ENCODE measurements at regions not wholly inside any gene's neighbourhood (a gene's known extent, or its start where the extent isn't known, plus 50 kb on each side); places are given as distances from the start of the nearest gene placed in this dataset.

DNA sequence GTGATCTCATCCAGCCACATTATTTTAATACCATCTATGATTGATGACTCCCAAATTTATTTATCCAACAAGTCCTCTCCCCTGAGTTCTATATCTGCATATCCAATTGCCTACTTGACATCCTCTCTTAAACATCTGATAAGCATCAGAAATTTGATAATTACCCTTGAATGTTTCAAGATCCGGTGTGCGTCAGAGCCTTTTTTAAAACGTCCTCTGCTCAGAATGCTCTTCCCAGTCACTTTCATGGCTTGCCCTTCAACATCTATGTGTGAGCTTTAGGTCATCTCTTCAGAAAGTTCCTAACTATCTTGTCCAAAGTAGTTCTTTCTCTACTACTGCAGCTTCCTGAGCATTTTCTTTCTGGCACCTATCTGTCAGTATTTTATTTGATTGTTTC lies 364.3 kb downstream of the PLPP3 start:
- DNase-seq, result no peak

DNA sequence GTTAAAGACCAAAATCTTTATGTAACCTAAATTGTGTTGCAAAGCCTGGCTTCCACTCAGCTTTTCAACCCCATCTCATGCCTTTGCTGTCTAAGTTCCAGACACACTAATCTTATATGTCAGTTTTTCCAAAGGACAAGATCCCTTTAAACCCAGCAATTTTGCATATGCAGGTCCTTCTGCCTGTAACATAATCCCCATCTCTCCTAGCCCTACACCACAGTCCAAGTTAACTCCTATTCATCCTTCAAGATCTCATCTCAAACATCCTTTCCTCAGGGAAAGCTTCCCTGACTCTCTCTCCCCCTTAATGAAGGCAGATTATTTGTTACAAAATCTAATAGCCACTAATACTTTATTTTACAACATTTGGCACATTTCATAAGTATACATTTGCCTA lies 366.3 kb downstream of the PLPP3 start:
- no peak for DNase-seq

DNA sequence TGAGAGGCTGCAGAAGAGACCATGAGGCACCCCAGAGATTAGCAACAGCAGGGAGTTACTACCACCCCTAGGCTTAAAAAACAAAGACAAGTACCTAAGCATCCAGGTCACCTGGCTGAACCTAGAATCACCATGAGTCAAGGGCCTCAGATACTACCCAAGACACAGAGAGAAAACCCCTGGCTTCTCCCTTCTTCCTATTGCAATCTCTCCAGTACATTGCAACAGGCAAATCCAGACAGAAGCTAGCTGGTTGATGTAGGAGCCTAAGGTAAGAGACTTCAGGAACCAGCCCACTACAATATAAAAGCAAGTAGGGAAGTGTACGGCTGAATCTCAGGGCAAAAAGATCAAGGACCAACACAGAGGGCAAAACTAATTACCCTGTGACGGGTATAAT lies 367.2 kb downstream of the PLPP3 start:
- DNase-seq, result no peak

DNA sequence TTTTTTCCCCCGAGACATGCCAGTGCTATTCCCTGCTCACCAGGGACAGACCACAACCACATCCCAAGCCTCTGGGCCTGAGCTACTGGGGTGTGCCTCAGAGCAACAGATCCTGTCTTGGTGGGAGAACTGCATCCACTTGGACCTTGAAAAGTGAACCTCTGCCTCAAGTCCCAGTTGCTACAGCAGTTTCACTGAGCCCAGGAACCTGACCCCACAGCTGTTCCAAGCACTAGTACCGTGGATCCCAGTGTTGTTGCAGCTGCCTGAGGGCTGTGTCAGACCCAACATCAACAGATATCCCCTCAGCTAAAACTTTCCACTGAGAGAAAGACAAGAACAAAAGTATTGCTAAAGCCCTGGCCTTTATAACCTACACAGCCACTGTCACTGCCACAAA lies 373.0 kb downstream of the PLPP3 start:
- DNase-seq, result no peak

DNA sequence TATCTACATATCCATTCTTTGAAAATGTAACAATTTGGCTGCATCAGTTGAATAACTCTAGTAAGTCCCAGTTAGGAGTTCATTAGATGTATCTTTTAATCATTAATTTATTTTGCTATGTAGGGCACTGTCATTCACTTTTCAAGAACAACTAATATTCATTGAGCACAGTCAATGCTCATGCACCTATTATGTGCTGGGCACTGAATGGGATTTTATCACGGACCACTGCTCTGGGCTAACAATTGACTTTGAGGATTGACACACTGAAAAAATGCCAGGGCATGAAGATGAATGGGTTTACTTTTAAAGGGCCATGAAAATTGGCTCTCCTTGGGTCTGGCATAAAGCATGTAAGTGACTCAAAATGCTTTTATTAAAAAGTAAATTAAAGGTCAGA lies 375.2 kb downstream of the PLPP3 start:
- DNase-seq, result no peak

DNA sequence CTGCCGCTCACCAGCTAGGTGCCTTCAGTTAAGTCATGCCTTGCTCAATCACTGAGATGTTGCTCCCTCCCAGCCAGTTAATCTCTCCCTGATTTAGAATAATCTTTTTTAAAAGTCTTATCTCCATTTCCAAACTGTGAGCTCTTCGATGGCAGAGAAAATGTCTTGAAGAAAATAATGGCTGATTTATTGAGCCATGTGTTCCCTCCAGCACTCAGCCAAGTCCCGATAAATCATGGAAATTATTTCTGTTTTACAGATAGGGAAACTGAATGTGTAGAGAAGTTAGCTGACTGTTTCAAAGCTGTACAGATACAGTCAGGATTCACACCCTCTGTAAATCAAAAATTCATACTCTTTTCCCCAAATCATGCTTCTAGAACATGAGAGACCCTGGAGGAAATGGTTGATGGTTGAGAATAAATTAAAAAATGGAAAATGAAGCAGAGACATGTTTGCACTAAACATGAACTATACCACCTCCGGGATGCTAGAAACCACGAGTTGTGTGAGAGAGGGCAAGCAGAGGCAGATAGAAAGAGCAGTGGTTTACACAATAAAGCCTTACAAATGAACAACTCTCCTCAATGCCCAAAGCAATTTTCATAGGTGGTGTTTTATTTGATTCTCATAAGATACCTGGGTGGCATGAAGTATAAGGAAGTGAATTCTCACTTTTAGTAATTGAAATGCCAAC lies 376.4 kb downstream of the PLPP3 start:
- DNase-seq, result no peak

DNA sequence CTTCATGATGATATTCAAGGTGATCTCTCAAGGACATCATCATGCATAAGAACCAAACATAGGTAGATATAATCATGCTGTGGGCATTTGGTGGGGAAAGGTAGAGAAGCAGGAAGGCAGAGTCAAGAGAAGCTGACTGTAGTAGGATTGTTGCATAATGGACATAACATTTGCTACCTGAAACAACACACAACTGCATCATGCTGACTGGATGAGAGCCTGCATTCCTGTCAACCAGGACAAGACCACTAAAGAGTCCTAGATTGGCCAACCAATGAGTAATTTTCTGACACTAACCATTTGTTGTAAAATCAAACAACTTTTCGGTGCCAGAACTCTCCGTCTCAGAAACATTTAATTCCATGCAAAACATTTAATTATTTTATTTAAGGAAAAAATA lies 377.2 kb downstream of the PLPP3 start:
- no peak for DNase-seq

DNA sequence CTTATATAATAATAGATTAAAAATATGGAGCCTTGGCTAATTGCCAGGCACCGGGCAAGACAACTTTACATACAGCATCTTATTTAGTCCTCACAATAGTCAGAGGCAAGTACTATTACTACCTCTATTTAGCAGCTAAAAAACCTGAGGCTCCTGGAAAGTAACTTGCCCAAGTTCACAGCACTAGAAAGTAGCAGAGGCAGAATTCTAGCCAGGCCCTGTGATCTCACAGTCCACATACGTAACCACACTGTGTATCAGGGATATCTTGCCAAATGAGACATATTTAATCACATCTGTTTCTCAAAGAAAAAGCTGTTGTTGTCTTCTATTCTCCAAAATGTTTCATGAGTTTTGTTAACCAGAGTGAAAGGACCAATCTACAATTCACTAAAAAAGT lies 378.5 kb downstream of the PLPP3 start:
- DNase-seq, result no peak

DNA sequence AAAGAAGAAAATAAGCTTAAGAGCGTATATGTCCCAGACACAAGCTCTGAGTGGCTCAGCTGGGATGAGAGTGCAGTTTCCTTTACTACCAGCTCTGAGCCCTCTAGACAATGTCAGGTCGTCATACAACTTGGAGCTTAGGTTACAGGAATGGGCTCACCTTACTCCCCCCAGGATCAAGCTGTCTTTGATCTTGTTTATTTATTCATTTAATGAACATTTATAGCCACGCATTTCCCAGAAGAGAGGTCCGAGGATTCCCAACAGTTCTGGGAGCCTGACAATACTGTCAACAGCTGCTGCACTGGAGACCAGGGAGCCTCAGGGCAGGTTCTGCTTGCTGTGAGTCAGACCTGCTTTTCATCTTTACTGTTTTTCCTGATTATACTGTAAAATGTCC lies 378.9 kb downstream of the PLPP3 start:
- DNase-seq, result no peak

DNA sequence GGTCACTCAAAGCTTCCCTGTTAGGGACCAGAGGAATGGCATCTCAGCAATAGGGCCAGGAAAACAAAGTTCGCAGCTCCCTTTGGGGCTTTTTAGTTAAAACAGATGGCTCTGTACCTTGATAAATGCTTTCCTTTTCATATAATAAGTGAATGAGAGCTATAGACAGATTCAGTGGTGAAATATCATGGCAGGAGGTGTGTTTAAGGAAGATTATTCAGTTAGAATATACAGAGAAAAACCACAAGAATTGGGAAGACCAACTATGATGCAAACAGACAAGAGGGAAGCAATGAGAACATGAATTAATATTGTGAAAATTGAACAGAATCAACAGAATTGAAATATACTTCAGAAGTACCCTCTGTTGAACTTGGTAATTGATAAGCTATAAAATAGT lies 379.4 kb downstream of the PLPP3 start:
- DNase-seq, result no peak

DNA sequence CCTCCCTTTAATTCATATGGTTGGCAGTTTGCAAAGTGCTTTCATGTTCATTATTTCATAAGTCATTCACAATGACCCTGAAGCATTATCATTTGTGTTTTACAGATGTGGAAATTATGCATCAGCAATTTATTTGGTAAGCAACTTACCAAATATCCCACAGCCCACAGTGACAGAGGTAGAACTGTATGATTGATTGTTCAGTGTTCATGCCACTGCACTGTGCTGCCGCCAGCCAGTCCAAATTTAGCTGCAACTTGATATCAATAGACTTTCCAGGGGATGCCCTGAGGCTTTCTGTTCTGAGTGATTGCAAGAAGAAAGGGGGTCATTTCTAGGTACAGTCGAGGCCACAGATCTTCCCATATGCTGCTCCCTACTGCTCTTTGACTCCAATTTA lies 380.3 kb downstream of the PLPP3 start:
- DNase-seq, result no peak

DNA sequence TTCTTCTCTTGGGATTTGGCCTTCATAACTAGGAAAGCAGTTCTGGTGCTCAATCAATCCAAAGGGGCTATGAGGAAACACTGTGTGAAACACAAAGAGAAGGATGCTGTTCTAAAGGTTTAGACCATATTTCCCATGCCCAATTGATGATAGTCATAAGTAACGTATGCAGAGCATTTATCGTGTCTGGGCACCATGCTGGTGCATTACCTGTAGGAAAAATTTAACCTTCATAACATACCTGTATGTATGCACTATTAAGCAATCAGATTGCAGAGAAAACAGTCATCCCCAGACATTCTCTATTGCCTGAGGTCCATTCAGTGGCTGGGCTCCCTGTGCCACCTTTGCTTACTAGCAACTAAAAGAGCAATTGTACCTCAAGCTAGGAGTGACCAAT lies 381.4 kb downstream of the PLPP3 start:
- no peak for DNase-seq

DNA sequence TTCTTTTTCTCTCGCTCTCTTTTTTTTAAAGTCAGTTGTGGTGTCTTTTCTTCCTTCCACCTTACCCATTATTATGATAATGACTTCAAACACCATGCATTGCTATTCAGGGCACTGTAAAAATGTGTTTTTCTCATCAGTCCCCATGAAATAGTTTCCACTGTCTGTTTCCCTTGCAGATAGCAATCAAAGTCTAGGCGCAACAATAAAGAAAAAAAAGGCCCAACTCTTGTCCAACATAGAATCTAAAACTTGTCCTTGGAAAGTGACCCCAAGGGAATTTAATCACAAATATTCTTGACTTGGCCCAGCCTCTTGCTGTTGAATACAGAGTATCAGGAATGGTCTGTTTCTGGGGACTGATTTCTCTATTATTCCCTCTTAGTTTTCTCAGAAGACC lies 382.5 kb downstream of the PLPP3 start:
- no peak for DNase-seq

DNA sequence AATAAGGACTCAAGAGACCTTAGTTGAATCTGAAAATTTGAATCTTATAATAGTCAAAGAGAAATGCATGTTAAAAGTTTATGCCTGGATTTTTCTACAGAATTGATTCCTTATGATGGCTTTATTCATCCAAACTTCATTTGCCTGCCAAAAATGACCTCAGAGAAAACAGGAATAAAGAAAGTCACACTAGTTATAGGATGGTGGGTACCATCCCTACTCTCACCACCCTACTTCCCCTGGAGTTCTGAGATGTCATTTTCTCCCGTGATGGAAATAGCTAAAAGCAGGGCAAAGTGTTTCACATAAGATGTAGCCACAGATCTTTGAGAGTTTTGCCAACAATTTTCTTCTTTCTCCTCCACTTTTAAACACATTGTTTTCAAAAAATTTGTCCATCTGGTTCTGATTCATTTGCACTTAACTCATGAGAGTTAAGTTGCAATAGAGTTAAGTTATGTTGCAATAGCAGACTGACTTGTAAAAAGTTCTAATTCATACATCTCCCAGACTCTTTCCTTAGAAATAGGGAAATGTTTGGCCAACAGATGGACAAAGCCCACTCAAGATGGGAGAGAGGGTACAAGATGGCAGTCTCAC lies 384.6 kb downstream of the PLPP3 start:
- DNase-seq, result no peak

DNA sequence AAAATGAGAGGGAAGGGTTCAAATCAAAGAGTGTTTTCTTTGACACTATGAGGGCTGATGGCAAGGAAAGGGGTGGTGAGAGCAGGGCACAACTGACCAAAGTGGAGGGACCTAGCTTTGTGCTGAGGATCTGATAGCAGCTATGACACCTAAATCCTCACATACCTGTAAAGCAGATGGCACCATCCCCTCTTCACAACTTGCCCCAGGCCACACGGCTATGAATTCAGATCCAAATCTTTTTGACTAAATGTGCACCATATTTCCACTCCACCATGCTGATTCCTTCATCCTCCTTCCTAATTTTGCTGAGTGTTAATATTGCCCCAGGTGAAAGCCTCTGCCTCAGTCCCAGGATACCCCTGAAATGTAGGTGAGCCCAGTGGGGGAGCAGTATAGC lies 385.7 kb downstream of the PLPP3 start:
- no peak for DNase-seq

DNA sequence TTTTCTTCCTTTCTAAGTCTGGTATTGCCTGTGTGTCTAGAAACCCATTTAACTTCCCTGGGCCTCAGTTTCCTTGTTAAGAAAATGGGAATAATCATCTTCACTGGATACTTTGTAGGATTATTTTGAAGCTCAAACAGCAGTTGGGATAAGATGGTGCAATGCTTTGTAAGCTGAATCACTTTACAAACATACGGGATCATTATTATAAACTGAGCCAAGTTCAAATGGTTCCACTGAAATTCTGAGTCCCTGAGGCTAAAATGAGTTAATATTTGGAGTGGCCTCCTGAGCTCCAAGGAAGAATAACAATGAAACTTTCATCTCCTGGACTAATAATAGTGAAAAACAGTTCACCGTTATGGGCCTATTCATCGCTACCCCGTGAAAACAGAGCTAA lies 388.0 kb downstream of the PLPP3 start:
- no peak for DNase-seq

DNA sequence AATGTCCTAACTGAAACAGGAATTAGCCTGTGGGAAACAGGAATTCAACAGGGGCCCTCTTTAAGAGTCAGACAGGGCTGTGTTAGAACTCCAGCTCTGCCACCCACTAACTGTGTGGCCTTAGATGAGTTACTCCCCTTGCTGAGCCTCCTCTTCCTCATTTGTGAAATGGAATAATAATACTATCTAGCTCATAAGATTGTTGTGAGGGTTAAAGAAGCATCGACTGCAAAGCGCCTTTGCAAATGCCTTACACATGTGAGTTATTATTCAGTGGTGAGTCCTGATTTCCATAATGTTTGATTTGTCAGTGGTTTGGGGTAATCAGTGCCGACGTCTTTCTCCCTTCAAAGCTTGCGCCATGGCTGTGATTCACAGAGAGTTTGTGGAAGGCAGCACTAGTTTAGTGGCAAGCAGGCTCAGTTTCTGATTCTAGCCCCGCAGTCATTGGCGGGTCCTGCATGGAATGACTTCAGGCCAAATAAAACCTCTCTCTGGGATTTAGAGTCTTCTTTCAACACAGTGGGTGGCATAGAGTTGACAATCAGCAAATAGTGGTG lies 388.5 kb downstream of the PLPP3 start:
- DNase-seq, result no peak

DNA sequence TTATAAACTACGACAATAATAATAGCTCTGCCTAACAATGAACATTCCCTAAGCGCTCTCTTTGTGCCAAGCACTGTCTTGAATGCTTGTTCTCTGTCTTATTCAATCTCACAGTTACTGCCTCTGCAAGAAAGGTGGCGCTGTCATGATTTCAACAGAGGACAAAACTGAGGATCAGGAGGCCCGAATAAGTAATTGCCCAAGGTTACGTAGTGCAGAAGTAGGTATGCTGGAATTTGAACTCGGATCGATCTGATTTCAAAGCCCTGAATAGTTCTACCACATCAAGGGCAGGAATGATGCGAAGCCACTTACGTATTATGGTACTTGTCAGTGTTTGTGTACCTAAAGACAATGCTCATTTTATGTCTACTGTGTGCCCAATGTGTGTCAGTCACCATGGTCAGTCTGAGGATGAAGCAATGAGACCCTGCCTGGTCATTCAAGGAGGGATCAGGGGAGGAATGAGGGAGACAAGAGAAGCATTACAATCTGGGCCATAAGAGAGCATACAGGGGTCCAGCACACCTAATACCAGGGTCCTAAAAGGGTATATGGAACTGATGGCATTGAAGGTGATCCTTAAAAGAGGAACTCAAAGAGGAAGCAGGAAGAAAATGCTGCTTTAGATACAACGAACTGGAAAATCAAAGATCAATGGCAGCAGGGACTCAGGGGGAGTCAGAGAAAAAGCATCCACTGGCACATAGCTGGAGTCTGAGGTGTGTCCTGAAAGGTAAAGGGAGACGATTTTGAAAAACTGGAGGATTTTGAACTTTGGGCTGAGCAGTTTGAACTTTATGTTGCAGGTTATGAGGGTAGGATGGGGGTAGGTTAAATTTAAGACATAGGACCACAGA lies 389.2 kb downstream of the PLPP3 start:
- DNase-seq, result no peak

DNA sequence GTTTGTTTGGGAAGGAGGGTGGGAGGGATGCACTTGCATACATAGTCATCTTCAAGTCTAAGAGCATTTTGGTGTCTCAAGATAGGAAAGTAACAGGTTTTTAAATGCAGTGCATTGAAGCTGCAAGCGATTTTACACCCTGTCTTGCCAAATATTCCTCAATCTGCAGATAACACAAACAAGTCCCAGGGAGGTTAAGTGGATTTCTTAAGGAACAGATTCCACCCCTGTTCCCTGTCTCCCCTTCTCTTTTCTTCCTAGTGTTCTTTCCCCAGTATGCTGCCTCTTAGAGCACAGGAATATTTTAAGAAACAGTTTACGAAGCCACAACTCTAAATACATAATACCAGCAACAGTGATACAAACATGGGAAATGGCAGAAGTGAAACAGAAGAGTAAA lies 389.9 kb downstream of the PLPP3 start:
- DNase-seq, result no peak

DNA sequence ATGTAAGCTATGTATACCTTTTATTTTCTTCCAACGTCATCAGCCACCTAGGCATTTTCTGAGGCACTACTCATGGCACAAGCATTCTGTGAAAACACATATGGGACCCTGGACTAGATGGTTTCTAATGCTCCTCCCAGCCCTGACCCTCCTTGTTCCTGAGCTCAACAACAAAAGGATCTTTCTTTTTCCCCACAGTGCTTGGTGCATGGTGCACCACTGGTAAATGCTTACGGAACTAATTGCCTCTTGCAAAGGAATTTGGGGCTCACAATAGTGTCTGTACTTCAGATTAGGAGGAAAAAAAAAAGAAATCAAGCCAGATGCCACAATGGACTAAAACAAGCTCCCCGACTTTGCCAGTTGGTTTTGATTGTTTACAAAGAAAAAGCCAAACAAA lies 390.5 kb downstream of the PLPP3 start:
- no peak for DNase-seq

DNA sequence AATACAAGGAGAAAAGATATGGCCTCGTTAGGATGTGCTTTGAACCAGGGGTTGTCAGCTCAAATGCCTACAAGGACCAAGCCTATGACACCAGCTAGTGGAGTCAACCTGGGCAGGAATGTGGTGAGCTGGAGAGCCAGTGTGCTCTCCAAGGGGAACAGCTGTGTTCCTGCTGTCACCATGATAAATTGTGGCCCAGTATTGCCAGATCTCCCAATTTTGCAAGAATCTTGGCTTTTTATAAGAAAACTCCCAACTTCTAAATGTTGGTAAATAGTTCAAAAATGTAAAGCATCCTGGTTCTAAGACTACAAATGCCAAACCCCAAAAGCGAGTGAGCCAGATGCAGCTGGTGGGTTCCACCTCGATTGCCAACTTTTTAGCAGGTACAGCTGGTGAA lies 391.1 kb downstream of the PLPP3 start:
- DNase-seq, result no peak

DNA sequence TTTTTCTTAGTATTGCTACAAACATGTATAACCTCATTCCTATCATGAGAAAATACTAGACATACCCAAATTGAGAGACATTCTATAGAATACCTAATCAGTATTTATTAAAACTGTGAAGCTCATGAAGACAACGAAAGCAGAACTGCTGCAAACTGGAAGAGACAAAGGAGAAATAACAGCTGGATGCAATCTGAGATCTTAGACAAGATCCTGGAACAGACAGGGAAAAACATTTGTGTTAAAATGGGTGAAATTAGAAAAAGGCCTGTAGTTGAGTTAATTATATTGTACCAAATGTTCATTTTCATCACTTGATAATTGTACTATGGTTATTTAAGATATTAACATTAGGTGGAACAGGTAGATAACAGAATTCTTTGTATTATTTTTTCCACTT lies 392.0 kb downstream of the PLPP3 start:
- no peak for DNase-seq

DNA sequence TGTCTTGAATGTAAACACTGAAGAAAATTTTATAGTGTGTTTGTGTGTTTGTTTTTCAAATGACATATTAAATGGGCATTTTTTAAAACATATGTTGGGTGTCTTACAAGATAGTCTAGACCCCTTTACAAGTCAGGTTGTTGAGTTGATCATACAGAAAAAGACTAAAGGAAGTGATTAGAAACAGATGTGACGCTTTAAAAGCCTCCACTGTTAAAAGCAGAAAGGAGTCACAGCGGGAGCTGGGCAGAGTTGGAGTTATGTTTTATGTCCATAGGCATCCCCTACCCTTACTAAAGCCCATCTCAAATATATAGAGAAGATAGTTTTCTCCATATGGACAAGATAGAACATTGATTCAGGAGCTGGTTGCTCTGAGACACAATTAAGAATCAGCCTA lies 393.9 kb downstream of the PLPP3 start:
- no peak for DNase-seq

DNA sequence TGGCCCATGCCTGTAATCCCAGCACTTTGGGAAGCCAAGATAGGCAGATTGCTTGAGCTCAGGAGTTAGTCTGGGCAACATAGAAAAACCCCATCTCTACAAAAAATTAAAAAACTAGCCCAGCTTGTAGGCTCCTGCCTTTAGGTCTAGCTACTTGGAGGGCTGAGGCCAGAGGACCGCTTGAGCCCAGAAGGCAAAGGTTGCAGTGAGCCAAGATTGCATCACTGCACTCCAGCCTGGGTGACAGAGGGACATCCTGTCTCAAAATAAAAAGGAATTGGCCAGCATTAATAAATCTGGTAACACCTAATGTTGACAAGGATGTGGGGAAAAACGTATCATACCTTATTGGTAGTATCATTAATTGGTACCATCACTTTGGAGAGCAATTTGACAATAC lies 396.2 kb downstream of the PLPP3 start:
- DNase-seq, result no peak
